IPS-20b (cell line): ENCODE measurements at regions not wholly inside any gene's neighbourhood (a gene's known extent, or its start where the extent isn't known, plus 50 kb on each side); places are given as distances from the start of the nearest gene placed in this dataset.

Experiments
- H3K27ac ChIP-seq: one replicate; pipeline ENCODE4 v1.5.1; 2013; ENCODE audit warnings: low read length
- H3K27me3 ChIP-seq: 2 replicates; pipeline ENCODE4 v1.6.1; 2013; ENCODE audit warnings: mild to moderate bottlenecking, low read length, inconsistent platforms; ENCODE audit not compliant: insufficient read depth
- H3K36me3 ChIP-seq: 2 replicates; pipeline ENCODE4 v1.6.1; 2013; ENCODE audit warnings: low read depth, mild to moderate bottlenecking, inconsistent platforms, low read length, moderate library complexity; ENCODE audit not compliant: insufficient read depth
- H3K4me1 ChIP-seq: 2 replicates; pipeline ENCODE4 v1.6.1; 2013; ENCODE audit warnings: mild to moderate bottlenecking, control low read depth, inconsistent platforms, low read length, moderate library complexity; ENCODE audit not compliant: insufficient read depth
- H3K4me3 ChIP-seq: 2 replicates; pipeline ENCODE4 v1.5.1; 2013; ENCODE audit warnings: mild to moderate bottlenecking, low read length, inconsistent platforms
- H3K9ac ChIP-seq: 2 replicates; pipeline ENCODE4 v1.6.1; 2013; ENCODE audit warnings: low read depth, mild to moderate bottlenecking, inconsistent platforms, low read length, moderate library complexity
- H3K9me3 ChIP-seq: 2 replicates; pipeline ENCODE4 v1.6.1; 2013; ENCODE audit warnings: mild to moderate bottlenecking, low read depth, low read length, inconsistent platforms; ENCODE audit not compliant: insufficient read depth

GRCh38 chr2:150581717-150582472 is 94.4 kb upstream of the RND3 start:
- H3K36me3 ChIP-seq = no peaks in the 10 kb centered on the region
- no peak overlapping the region for H3K9ac ChIP-seq
- no peak overlapping the region for H3K4me3 ChIP-seq
- no peak overlapping the region for H3K27ac ChIP-seq
- H3K27me3 ChIP-seq = no peaks in the 10 kb centered on the region
- H3K4me1 ChIP-seq = no peaks in the 10 kb centered on the region
- H3K9me3 ChIP-seq = peaks cover 27% of the 10 kb centered on the region

- Histone ChIP-seq H3K27me3 (no peaks in the 10 kb centered on the region), H3K4me1 (no peaks in the 10 kb centered on the region), H3K9me3 (peaks cover 27% of the 10 kb centered on the region), H3K27ac (no peak overlapping the region), H3K36me3 (no peaks in the 10 kb centered on the region), H3K4me3 (no peak overlapping the region), H3K9ac (no peak overlapping the region)
Measured at GRCh38 chr2:150578481-150578880, 91.0 kb upstream of the RND3 start.

GRCh38 chr2:150575861-150576260 is 88.4 kb upstream of the RND3 start:
- H3K36me3 ChIP-seq = no peaks in the 10 kb centered on the region
- H3K27me3 ChIP-seq = no peaks in the 10 kb centered on the region
- no peak overlapping the region for H3K4me3 ChIP-seq
- no peak overlapping the region for H3K9ac ChIP-seq
- no peaks in the 10 kb centered on the region for H3K4me1 ChIP-seq
- H3K9me3 ChIP-seq = peaks cover 27% of the 10 kb centered on the region
- H3K27ac ChIP-seq = no peak overlapping the region

DNA sequence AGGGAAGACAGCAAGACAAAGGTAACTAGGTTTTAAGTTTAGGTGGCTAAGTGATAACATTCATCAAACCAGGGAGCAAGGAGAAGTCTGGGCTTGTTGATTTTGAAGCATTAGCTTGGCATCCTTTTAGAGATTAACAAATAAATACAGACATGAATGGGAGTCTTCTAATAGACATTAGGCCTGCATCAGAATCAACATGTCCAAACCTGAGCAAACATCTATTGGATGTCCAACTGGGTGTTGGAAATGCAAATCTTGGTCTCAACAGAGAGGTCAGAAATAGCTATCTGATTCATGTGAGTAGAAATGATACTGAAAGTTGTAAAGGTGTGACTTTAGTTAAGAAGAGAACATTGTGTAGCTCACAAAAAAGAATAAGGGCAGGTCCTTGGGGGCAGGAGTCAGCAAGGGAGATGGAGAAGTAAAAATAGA is 85.5 kb upstream of the RND3 start:
- Histone ChIP-seq H3K27ac (no peak overlapping the region), H3K9ac (no peak overlapping the region), H3K4me1 (no peaks in the 10 kb centered on the region), H3K36me3 (no peaks in the 10 kb centered on the region), H3K9me3 (peaks cover 8% of the 10 kb centered on the region), H3K27me3 (no peaks in the 10 kb centered on the region), H3K4me3 (no peak overlapping the region)

DNA sequence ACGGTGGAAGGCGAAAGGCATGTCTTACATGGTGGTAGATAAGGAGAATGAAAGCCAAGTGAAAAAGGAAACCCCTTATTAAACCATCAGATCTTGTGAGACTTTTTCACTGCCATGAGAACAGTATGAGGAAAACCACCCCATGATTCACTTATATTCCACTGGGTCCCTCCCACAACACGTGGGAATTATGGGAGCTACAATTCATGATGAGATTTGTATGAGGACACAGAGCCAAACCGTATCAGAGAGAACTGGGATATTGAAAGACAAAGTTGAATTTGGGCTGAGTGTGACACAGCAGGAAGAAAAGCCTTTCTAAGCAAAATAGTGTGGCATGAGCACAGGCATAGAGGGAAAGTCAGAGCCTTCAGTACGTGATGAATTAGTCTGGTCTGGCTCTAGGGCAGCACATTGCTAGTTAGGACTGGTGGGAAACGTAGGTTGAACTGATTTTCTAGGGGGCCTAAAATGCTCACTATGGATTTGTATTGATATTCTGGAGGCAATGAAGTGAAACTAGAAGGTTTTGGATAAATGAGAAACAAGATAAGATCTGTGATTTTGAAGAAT is 84.8 kb upstream of the RND3 start:
- Histone ChIP-seq H3K9ac (no peak overlapping the region), H3K36me3 (no peaks in the 10 kb centered on the region), H3K4me1 (no peaks in the 10 kb centered on the region), H3K27me3 (no peaks in the 10 kb centered on the region), H3K4me3 (no peak overlapping the region), H3K27ac (no peak overlapping the region), H3K9me3 (peaks cover 2% of the 10 kb centered on the region; the same call in 1 of the 2 replicates)

- no peaks in the 10 kb centered on the region for H3K4me1 ChIP-seq
- no peaks in the 10 kb centered on the region for H3K9me3 ChIP-seq
- H3K27ac ChIP-seq = no peak overlapping the region
- no peaks in the 10 kb centered on the region for H3K36me3 ChIP-seq
- H3K9ac ChIP-seq = no peak overlapping the region
- H3K4me3 ChIP-seq = no peak overlapping the region
- no peaks in the 10 kb centered on the region for H3K27me3 ChIP-seq
Measured at GRCh38 chr2:150571121-150571520, 83.7 kb upstream of the RND3 start.

DNA sequence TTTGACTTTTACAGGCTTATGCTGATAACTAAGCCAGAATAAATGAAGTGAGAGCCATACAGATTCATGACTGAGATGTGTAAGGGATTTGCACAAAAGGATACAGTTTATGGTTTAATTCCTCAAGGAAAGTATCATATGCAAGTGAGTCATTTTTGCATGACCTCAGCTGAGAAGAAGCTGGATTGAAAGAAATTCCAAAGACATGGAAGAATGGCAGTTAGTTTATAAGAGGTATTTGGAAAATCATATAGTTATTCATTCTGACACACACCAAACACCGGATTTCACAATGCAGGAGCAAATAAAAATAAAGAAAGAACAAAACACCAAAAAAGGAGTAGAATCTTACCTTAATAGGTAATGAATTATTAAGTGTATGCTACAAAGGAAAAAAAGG is 83.2 kb upstream of the RND3 start:
- Histone ChIP-seq H3K4me1 (no peaks in the 10 kb centered on the region), H3K4me3 (no peak overlapping the region), H3K9ac (no peak overlapping the region), H3K36me3 (no peaks in the 10 kb centered on the region), H3K27me3 (no peaks in the 10 kb centered on the region), H3K27ac (no peak overlapping the region), H3K9me3 (no peaks in the 10 kb centered on the region)

DNA sequence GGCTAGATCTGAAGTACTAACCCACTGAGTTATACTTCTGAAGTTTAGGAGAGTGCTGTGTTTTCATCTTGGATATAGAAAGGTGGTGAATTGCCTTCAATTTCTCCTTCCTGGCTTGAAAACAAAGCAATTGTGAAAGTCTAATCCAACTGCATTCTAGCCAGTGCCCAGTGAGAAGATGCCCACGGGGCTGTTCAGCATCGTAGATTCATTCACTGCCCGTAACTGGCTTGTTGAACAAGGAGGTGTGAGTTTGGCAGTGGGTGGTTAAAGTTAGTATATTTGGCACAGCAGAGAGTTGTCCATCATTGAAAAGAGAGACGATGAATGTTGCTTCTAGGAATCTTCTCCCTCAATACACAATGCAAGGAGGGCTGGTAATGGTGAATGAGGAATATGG is 82.3 kb upstream of the RND3 start:
- Histone ChIP-seq H3K4me1 (no peaks in the 10 kb centered on the region), H3K27me3 (no peaks in the 10 kb centered on the region), H3K9me3 (no peaks in the 10 kb centered on the region), H3K4me3 (no peak overlapping the region), H3K36me3 (no peaks in the 10 kb centered on the region), H3K9ac (no peak overlapping the region), H3K27ac (no peak overlapping the region)

GRCh38 chr2:150567771-150568301 is 80.4 kb upstream of the RND3 start:
- Histone ChIP-seq H3K36me3 (no peaks in the 10 kb centered on the region), H3K9ac (no peak overlapping the region), H3K27me3 (no peaks in the 10 kb centered on the region), H3K4me3 (no peak overlapping the region), H3K4me1 (no peaks in the 10 kb centered on the region), H3K27ac (no peak overlapping the region), H3K9me3 (no peaks in the 10 kb centered on the region)

DNA sequence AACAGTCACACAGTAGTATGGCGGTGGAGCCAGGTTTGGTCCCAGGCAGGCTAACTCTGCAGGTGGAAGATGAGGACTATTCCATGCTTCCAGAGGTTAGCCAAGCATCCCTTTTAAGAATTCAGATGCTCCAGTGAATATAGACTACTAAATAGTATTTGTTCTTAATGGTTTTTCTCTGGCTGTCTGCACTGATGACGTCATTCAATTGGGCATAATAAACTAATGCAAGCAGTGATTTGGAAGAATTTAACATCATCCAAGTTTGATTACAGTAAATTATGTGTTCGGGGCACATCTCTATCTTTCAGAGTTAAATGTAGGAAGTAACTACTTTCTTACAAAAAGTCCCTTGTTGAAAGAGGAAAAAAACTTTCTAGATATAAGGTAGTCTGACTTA is 78.8 kb upstream of the RND3 start:
- Histone ChIP-seq H3K27ac (no peak overlapping the region), H3K4me1 (no peaks in the 10 kb centered on the region), H3K27me3 (no peaks in the 10 kb centered on the region), H3K36me3 (no peaks in the 10 kb centered on the region), H3K9ac (no peak overlapping the region), H3K4me3 (no peak overlapping the region), H3K9me3 (no peaks in the 10 kb centered on the region)

GRCh38 chr2:150561076-150561475 is 73.6 kb upstream of the RND3 start:
- Histone ChIP-seq H3K4me1 (peaks cover 12% of the 10 kb centered on the region; the same call in 1 of the 2 replicates), H3K27me3 (no peaks in the 10 kb centered on the region), H3K4me3 (no peak overlapping the region), H3K27ac (no peak overlapping the region), H3K36me3 (no peaks in the 10 kb centered on the region), H3K9me3 (no peaks in the 10 kb centered on the region), H3K9ac (no peak overlapping the region)

DNA sequence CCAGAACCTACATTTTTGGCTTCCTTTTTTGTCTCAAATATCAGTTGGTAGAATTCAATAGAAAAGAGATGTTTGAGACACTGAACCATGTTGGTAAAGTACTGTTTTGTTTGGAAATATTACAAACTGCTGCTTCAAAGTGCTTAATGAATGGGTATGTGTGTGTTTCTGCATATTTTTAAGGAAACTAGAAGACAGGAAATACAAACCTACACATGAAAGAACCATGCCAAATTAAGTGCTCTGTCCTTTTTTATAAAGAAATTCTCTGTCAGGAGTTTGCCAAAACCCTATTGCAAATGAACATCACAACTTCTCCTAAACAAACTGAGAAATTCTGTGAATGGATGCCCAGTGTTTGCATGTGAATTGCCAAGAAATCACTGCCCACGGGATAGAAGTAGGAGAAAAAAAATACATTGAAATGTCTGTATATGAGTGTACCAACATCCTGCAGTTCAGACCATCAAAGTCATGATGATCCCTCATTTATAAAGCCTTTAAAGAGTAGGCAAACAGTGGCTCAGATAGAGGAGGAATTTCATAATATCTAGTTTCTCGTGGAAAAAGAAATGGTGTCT is 69.6 kb upstream of the RND3 start:
- Histone ChIP-seq H3K4me3 (no peak overlapping the region), H3K9me3 (no peaks in the 10 kb centered on the region), H3K9ac (no peak overlapping the region), H3K4me1 (peaks cover 12% of the 10 kb centered on the region; the same call in 1 of the 2 replicates), H3K27me3 (no peaks in the 10 kb centered on the region), H3K27ac (no peak overlapping the region), H3K36me3 (no peaks in the 10 kb centered on the region)
